Panc1 (cell line): ENCODE measurements at regions not wholly inside any gene's neighbourhood (a gene's known extent, or its start where the extent isn't known, plus 50 kb on each side); places are given as distances from the start of the nearest gene placed in this dataset.

Experiments used
- ATAC-seq: fragments of 200-7000 bp; cut with Tn5 transposase; 2 replicates; pipeline ENCODE4 v1.9.1; 2020; ENCODE audit warnings: mild to moderate bottlenecking, moderate library complexity
- BruUV-seq: library from RNA; stranded (reverse); fragments of 400-500 nt; replicated peaks from 2 replicates; lab custom pipeline; 2021; lab: Mats Ljungman, UMichigan
- CTCF ChIA-PET: fragments of 300-600 bp; sonication (Branson Sonifier 250); formaldehyde crosslinking; loops from one replicate; lab custom pipeline; 2022; ENCODE audit warnings: antibody characterized with exemption; lab: Charles Lee
- POLR2A ChIA-PET: fragments of 300-600 bp; sonication (Branson Sonifier 250); formaldehyde crosslinking; loops from one replicate; lab custom pipeline; 2022; ENCODE audit warnings: antibody characterized with exemption; lab: Charles Lee
- DNase-seq: peaks from one replicate; pipeline ENCODE4 v3.0.0-alpha.2; 2010; ENCODE audit warnings: low read depth, low spot score
- H3K27ac ChIP-seq: 2 replicates; pipeline ENCODE4 v1.5.1; 2011; ENCODE audit warnings: mild to moderate bottlenecking, low read length, inconsistent platforms
- H3K27me3 ChIP-seq: fragments of 200-500 bp; sonication (Bioruptor generic); 2 replicates; pipeline ENCODE4 v1.6.0; 2014; ENCODE audit warnings: low read length, inconsistent platforms; ENCODE audit not compliant: control insufficient read depth, insufficient read depth
- H3K36me3 ChIP-seq: fragments of 200-500 bp; sonication (Bioruptor generic); 2 replicates; pipeline ENCODE4 v1.5.1; 2014; ENCODE audit warnings: inconsistent platforms, mild to moderate bottlenecking, low read length, moderate library complexity; ENCODE audit not compliant: control insufficient read depth, insufficient read depth
- H3K4me1 ChIP-seq: 2 replicates; pipeline ENCODE4 v1.5.1; 2011; ENCODE audit warnings: inconsistent platforms, mild to moderate bottlenecking, low read length, moderate library complexity; ENCODE audit not compliant: control insufficient read depth, insufficient read depth
- H3K4me3 ChIP-seq, 2 experiments: 2 replicates each; pipeline ENCODE4 v1.5.1; 2011 to 2012; ENCODE audit warnings: low read depth in 2 of 2, low read length in 2 of 2, mild to moderate bottlenecking in 2 of 2, inconsistent platforms in 1 of 2, moderate library complexity in 1 of 2
- H3K9me3 ChIP-seq: fragments of 200-500 bp; sonication (Bioruptor generic); 2 replicates; pipeline ENCODE4 v1.5.1; 2014; ENCODE audit warnings: low read depth, mild to moderate bottlenecking, inconsistent platforms, low read length, moderate library complexity; ENCODE audit not compliant: control insufficient read depth, insufficient read depth
- POLR2AphosphoS5 ChIP-seq: IDR thresholded peaks from 2 replicates; pipeline ENCODE4 v1.6.1; 2012; ENCODE audit warnings: mild to moderate bottlenecking, low read depth, low read length, moderate library complexity
- REST ChIP-seq, 2 experiments: IDR thresholded peaks; 2 replicates each; pipeline ENCODE4 v1.6.1; 2011 to 2012; ENCODE audit warnings: low read depth in 2 of 2, control low read depth in 1 of 2, low read length in 1 of 2, mild to moderate bottlenecking in 1 of 2, moderate library complexity in 1 of 2; ENCODE audit not compliant: insufficient read depth in 1 of 2
- SIN3A ChIP-seq: IDR thresholded peaks from 2 replicates; pipeline ENCODE4 v1.6.1; 2012; ENCODE audit warnings: low read depth, mild to moderate bottlenecking, low read length, moderate library complexity, borderline replicate concordance; ENCODE audit not compliant: insufficient read depth
- TCF7L2 ChIP-seq: IDR thresholded peaks from 2 replicates; pipeline ENCODE4 v1.6.1; 2011; ENCODE audit warnings: mild to moderate bottlenecking, low read depth, low read length, inconsistent platforms
- in situ Hi-C: cut with HindIII; loops from 2 replicates; pipeline ENCODE4 v1.10.0; 2016; ENCODE audit warnings: low sequenced_read_pairs, low pct_unique_long_range_greater_than_20kb
- intact Hi-C: fragments of 100-400 bp; cut with micrococcal nuclease; formaldehyde crosslinking; loops from one replicate; pipeline ENCODE4 v1.10.0; 2022; ENCODE audit not compliant: unreplicated experiment
- TF ChIP-seq, protein P1 (sequence below): fragments of 450-650 bp; IDR thresholded peaks from 2 replicates; pipeline ENCODE4 v1.5.1; 2017; ENCODE audit warnings: mild to moderate bottlenecking

DNA sequence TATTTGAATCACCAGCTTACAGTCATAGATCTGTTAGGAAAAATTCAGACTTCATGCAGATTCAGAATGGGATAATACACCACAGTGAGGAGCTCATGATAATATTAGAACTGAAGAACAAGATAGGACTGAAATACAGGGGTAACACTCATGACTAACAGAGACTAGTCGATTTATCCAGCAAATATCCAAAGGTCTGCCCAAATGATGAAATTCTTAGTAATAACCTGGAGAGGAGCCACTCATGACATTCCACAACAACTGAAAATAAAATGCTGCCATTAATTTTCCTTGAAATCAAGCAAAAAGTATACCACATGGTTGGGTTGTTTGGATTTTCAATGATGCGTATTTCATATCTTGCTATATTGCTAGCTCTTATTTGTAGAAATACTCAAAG, 903.7 kb upstream of the ADGRL3 start:
- intact Hi-C loops (no loop called here), in situ Hi-C loops (no loop called here)
- no peak for DNase-seq
- ChIA-PET POLR2A (no interaction called here), CTCF (no interaction called here)
- Histone ChIP-seq H3K9me3 (no peaks in the 10 kb centered on the region), H3K27me3 (no peaks in the 10 kb centered on the region), H3K36me3 (no peaks in the 10 kb centered on the region), H3K4me1 (no peaks in the 10 kb centered on the region), H3K27ac (no peak overlapping the region), H3K4me3 (no peak overlapping the region)
- no peak for ATAC-seq
- TF ChIP-seq POLR2AphosphoS5 (no peak), TCF7L2 (no peak), SIN3A (no peak), REST (IDR thresholded peaks at IDR 0.05; ENCODE audit: insufficient read depth in 1 of 2, low read depth in 2 of 2, low read length in 1 of 2) (no peak)
- TF ChIP-seq, protein P1, sequence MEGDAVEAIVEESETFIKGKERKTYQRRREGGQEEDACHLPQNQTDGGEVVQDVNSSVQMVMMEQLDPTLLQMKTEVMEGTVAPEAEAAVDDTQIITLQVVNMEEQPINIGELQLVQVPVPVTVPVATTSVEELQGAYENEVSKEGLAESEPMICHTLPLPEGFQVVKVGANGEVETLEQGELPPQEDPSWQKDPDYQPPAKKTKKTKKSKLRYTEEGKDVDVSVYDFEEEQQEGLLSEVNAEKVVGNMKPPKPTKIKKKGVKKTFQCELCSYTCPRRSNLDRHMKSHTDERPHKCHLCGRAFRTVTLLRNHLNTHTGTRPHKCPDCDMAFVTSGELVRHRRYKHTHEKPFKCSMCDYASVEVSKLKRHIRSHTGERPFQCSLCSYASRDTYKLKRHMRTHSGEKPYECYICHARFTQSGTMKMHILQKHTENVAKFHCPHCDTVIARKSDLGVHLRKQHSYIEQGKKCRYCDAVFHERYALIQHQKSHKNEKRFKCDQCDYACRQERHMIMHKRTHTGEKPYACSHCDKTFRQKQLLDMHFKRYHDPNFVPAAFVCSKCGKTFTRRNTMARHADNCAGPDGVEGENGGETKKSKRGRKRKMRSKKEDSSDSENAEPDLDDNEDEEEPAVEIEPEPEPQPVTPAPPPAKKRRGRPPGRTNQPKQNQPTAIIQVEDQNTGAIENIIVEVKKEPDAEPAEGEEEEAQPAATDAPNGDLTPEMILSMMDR: no peak
- BruUV-seq: no TSS peak

GRCh38 chr4:60313611-60314178, 886.4 kb upstream of the ADGRL3 start:
- Histone ChIP-seq H3K4me3 (no peak overlapping the region), H3K9me3 (no peaks in the 10 kb centered on the region), H3K27ac (no peak overlapping the region), H3K36me3 (no peaks in the 10 kb centered on the region), H3K4me1 (no peaks in the 10 kb centered on the region), H3K27me3 (no peaks in the 10 kb centered on the region)
- in situ Hi-C loops (no loop called here), intact Hi-C loops (no loop called here)
- no TSS peak for BruUV-seq
- ChIA-PET POLR2A (no interaction called here), CTCF (no interaction called here)
- DNase-seq (no peak), ATAC-seq (no peak)
- TF ChIP-seq POLR2AphosphoS5 (no peak), REST (IDR thresholded peaks at IDR 0.05; ENCODE audit: insufficient read depth in 1 of 2, low read depth in 2 of 2, low read length in 1 of 2) (no peak), TCF7L2 (no peak), SIN3A (no peak)
- TF ChIP-seq, protein P1: no peak
